ENCODE measurements at regions not wholly inside any gene's neighbourhood (a gene's known extent, or its start where the extent isn't known, plus 50 kb on each side); places are given as distances from the start of the nearest gene placed in this dataset.
A peak's percentile ranks its signal among the peaks of the same experiment; 100 is the strongest.

DNA sequence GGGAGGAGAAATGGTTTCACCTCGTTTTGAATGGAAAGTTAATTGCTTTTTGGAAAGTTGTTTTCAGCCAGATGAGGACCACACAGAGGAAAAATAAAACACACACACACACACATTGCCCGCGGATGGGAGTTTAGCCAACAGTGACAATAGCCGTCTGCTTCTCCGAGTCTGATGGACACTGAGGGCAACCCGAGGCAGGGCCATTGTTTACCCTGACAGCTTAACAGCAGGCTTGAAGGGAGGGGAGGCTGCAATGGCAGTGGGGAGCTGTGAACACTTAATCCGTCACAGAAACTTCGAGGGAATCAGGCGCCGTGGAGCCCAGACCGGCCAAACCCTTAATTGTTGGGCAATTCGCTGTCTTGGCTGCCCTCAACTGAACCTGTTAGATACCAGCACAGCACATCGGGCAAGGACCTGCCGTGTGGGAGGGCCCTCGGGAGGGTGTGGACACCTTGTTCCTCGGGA is 145.9 kb downstream of the ACKR3 start:
- DNase-seq (ENCODE audit: low read depth, low spot score): peak; percentile 67

DNA sequence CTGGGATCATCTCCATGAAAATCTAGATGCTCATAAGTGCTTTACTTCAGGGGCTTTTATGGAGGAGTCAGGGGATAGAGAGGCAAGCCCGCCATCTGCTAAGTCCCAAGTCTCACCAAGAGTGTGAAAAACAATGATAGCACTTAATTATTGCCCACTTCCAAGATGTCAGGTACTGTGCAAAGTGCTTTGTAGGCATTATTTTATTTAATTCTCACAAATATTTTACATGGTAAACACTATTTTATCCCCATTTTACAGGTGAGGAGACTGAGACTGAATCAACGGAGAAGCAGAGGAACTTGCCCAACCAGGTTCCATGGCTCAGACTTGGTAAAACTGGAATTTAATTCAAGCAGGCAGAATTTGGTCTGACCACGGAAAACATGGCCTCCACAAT is 147.5 kb downstream of the ACKR3 start:
- DNase-seq (ENCODE audit: low read depth, low spot score): no peak

DNA sequence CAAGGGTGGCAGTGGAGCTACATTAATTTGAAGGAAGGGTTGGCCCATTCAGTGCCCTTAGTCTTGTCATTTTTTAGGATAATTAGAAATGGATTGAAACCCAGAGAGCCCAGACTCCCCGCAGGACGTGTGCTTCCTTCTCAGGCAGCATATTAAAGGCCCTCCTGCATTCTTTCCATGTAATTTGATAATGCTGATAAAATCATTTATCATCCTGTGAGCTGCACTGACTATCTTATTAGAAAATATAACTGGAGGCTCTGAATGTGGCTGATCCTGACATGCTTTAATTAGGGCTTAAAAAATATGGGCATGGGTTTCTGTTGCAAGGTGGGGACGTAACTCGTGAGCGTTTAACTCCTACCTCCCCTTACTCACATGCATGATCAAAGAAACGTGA is 148.1 kb downstream of the ACKR3 start:
- no peak for DNase-seq (ENCODE audit: low read depth, low spot score)

GRCh38 chr2:236718207-236718992 is 148.8 kb downstream of the ACKR3 start:
- peak; percentile 65 for DNase-seq (ENCODE audit: low read depth, low spot score)

GRCh38 chr2:236719192-236719635 is 149.6 kb downstream of the ACKR3 start:
- DNase-seq (ENCODE audit: low read depth, low spot score): no peak

- no peak for DNase-seq (ENCODE audit: low read depth, low spot score)
Measured at GRCh38 chr2:236720974-236721540, 151.4 kb downstream of the ACKR3 start.

DNA sequence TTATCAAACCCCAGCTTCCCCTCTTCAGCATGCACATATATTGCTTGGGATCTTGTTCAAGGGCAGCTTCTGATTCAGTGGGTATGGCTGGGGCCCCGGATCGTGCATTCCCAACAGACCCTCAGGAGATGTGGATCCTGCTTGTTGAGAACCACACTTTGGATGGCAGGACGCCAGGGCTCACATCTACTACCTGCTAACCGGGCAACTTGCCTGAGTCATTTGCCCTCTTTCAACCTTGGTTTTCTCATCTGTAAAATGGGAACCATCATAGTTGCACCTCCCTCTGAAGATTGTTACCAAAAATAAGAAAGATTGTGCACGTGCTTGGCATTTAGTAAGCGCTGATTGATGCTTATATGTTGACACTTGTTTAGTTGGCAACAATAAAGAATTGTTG is 154.6 kb downstream of the ACKR3 start:
- no peak for DNase-seq (ENCODE audit: low read depth, low spot score)

GRCh38 chr2:236726701-236727450 is 157.3 kb downstream of the ACKR3 start:
- no peak for DNase-seq (ENCODE audit: low read depth, low spot score)

GRCh38 chr2:236728916-236729670 is 159.5 kb downstream of the ACKR3 start:
- no peak for DNase-seq (ENCODE audit: low read depth, low spot score)

- no peak for DNase-seq (ENCODE audit: low read depth, low spot score)
Measured at GRCh38 chr2:236730393-236730792, 160.8 kb downstream of the ACKR3 start.

GRCh38 chr2:236731767-236732580 is 162.3 kb downstream of the ACKR3 start:
- DNase-seq (ENCODE audit: low read depth, low spot score): peak; percentile 12

- DNase-seq (ENCODE audit: low read depth, low spot score): no peak
Measured at GRCh38 chr2:236733156-236733555, 163.5 kb downstream of the ACKR3 start.

GRCh38 chr2:236735825-236736238 is 166.2 kb downstream of the ACKR3 start:
- no peak for DNase-seq (ENCODE audit: low read depth, low spot score)

- no peak for DNase-seq (ENCODE audit: low read depth, low spot score)
Measured at GRCh38 chr2:236738030-236738429, 168.4 kb downstream of the ACKR3 start.

GRCh38 chr2:236738896-236739295 is 169.3 kb downstream of the ACKR3 start:
- no peak for DNase-seq (ENCODE audit: low read depth, low spot score)

DNA sequence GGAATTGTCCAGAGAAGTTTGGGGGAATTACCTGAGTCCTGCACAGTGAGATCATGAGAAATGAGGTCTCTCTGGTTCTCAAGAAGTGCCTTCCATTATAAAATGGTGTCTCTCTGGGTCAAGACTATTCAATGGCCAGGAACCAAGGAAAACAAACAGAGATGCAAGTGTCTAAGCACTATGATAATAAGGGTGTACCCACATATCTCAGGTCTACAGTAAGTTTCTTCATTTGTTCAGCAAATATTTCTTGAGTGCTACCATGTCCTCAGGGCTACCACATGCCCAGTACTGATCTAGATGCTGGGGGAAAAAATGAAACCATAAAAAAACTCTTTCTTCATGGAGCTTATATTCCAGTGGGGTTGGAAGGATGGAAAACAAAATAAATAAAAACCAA is 170.0 kb downstream of the ACKR3 start:
- no peak for DNase-seq (ENCODE audit: low read depth, low spot score)

DNA sequence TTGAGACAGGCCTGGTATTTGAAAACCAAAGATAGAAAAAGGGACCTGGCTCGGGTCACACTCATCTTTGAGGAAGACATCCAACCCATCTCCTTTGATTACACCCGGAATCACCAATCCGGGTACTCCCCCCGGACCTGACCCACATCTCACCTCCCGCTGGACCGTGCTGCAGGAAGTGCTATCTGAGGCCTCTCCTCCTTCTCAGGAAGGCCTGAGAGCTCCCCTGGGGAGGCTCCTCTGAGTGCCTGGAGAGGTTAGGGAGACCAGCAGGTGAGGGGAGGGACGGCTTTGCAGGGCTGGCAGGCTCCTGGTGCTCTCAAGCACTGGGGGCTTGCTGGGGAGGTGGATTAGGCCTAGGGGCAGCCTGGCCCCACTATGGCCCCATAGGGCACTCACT is 170.9 kb downstream of the ACKR3 start:
- no peak for DNase-seq (ENCODE audit: low read depth, low spot score)

GRCh38 chr2:236743039-236743920 is 173.7 kb downstream of the ACKR3 start:
- peak; percentile 79 for DNase-seq (ENCODE audit: low read depth, low spot score)

- DNase-seq (ENCODE audit: low read depth, low spot score): no peak
Measured at GRCh38 chr2:236743921-236744280, 174.3 kb downstream of the ACKR3 start.

- peak; percentile 97 for DNase-seq (ENCODE audit: low read depth, low spot score)
Measured at GRCh38 chr2:236744281-236744705, 174.7 kb downstream of the ACKR3 start.
